CD1c-positive myeloid dendritic cell (primary cell): ENCODE measurements at regions not wholly inside any gene's neighbourhood (a gene's known extent, or its start where the extent isn't known, plus 50 kb on each side); places are given as distances from the start of the nearest gene placed in this dataset.

Experiments used
- DNase-seq: peaks from one replicate; pipeline ENCODE4 v3.0.0-alpha.2; 2016; ENCODE audit errors: extremely low spot score

GRCh38 chr20:40320517-40321011 lies 368.5 kb downstream of the MAFB start:
- no peak for DNase-seq

GRCh38 chr20:40319741-40320516 lies 369.1 kb downstream of the MAFB start:
- no peak for DNase-seq

- DNase-seq = no peak
These were observed 370.0 kb downstream of the MAFB start for GRCh38 chr20:40319056-40319455.

GRCh38 chr20:40317156-40317790 lies 371.8 kb downstream of the MAFB start:
- no peak for DNase-seq

GRCh38 chr20:40314278-40314677 lies 374.8 kb downstream of the MAFB start:
- DNase-seq = no peak

- DNase-seq = no peak
These were observed 375.3 kb downstream of the MAFB start for GRCh38 chr20:40313730-40314129.

- DNase-seq = no peak
These were observed 379.3 kb downstream of the MAFB start for GRCh38 chr20:40309731-40310130.

- DNase-seq = no peak
These were observed 381.0 kb downstream of the MAFB start for GRCh38 chr20:40307997-40308396.

GRCh38 chr20:40307268-40307667 lies 381.8 kb downstream of the MAFB start:
- no peak for DNase-seq

- no peak for DNase-seq
These were observed 383.7 kb downstream of the MAFB start for GRCh38 chr20:40305303-40305702.

GRCh38 chr20:40304119-40304613 lies 384.9 kb downstream of the MAFB start:
- no peak for DNase-seq

GRCh38 chr20:40294747-40295146 lies 394.3 kb downstream of the MAFB start:
- no peak for DNase-seq

GRCh38 chr20:40294175-40294574 lies 394.9 kb downstream of the MAFB start:
- DNase-seq = no peak

GRCh38 chr20:40293740-40294139 lies 395.3 kb downstream of the MAFB start:
- no peak for DNase-seq

- DNase-seq = no peak
These were observed 397.4 kb downstream of the MAFB start for GRCh38 chr20:40291493-40292135.

- no peak for DNase-seq
These were observed 401.4 kb downstream of the MAFB start for GRCh38 chr20:40287683-40288082.

GRCh38 chr20:40286975-40287531 lies 402.0 kb downstream of the MAFB start:
- DNase-seq = no peak

- DNase-seq = no peak
These were observed 404.4 kb downstream of the MAFB start for GRCh38 chr20:40284611-40285010.

GRCh38 chr20:40283689-40284088 lies 405.3 kb downstream of the MAFB start:
- no peak for DNase-seq

GRCh38 chr20:40282941-40283340 lies 406.1 kb downstream of the MAFB start:
- no peak for DNase-seq

- DNase-seq = no peak
These were observed 406.5 kb downstream of the MAFB start for GRCh38 chr20:40282541-40282940.

- no peak for DNase-seq
These were observed 408.4 kb downstream of the MAFB start for GRCh38 chr20:40280616-40281015.
